Loucy (cell line): ENCODE measurements at regions not wholly inside any gene's neighbourhood (a gene's known extent, or its start where the extent isn't known, plus 50 kb on each side); places are given as distances from the start of the nearest gene placed in this dataset.

Experiments used
- CTCF ChIP-seq: fragments of 200-600 bp; sonication (generic); conservative IDR thresholded peaks from 2 replicates; pipeline ENCODE4 v1.5.1; 2014; ENCODE audit warnings: mild to moderate bottlenecking, antibody characterized with exemption, low read length
- EZH2phosphoT487 ChIP-seq: fragments of 200-600 bp; IDR thresholded peaks from 2 replicates; pipeline ENCODE4 v1.6.1; 2018; ENCODE audit warnings: antibody characterized with exemption, mild to moderate bottlenecking, moderate library complexity, borderline replicate concordance

- TF ChIP-seq CTCF: no peak
- no peak for TF ChIP-seq EZH2phosphoT487
Observed at GRCh38 chr20:1845163-1845523, 50.1 kb upstream of the SIRPA start.
